Chondrocyte (in vitro differentiated cells): ENCODE measurements at regions not wholly inside any gene's neighbourhood (a gene's known extent, or its start where the extent isn't known, plus 50 kb on each side); places are given as distances from the start of the nearest gene placed in this dataset.
A peak's percentile ranks its signal among the peaks of the same experiment; 100 is the strongest.

Experiments
- DNase-seq: peaks from one replicate; pipeline ENCODE4 v3.0.0; 2021; ENCODE audit warnings: mixed read lengths, low spot score
- H3K27ac Mint-ChIP-seq: one replicate; pipeline ENCODE4 v1.8.0; 2021; ENCODE audit warnings: mild to moderate bottlenecking, moderate library complexity, mixed read lengths; ENCODE audit not compliant: unreplicated experiment
- H3K27me3 Mint-ChIP-seq: 2 replicates; pipeline ENCODE4 v1.8.0; 2021; ENCODE audit warnings: low read depth, mixed read lengths
- H3K36me3 Mint-ChIP-seq: 2 replicates; pipeline ENCODE4 v1.8.0; 2021; ENCODE audit warnings: low read depth, mixed read lengths
- H3K4me1 Mint-ChIP-seq: 2 replicates; pipeline ENCODE4 v1.8.0; 2021; ENCODE audit warnings: low read depth, mild to moderate bottlenecking, mixed read lengths
- H3K4me3 Mint-ChIP-seq: one replicate; pipeline ENCODE4 v1.8.0; 2021; ENCODE audit warnings: mild to moderate bottlenecking, moderate library complexity, mixed read lengths; ENCODE audit not compliant: unreplicated experiment
- H3K9me3 Mint-ChIP-seq: 2 replicates; pipeline ENCODE4 v1.8.0; 2021; ENCODE audit warnings: low read depth, mixed read lengths
- CTCF ChIP-seq: fragments of 200-600 bp; sonication (generic); IDR thresholded peaks from 2 replicates; pipeline ENCODE4 v1.5.0; 2021; ENCODE audit warnings: antibody characterized with exemption, mild to moderate bottlenecking, moderate library complexity

- H3K4me3 Mint-ChIP-seq, result peak overlapping the region; percentile 27
- DNase-seq, result no peak
Observed at GRCh38 chr9:105975886-105976645, 281.7 kb downstream of the TMEM38B start.

GRCh38 chr9:105978336-105978735 lies 284.0 kb downstream of the TMEM38B start:
- no peak overlapping the region for H3K27ac Mint-ChIP-seq
- no peak for TF ChIP-seq CTCF
- H3K4me3 Mint-ChIP-seq, result no peak overlapping the region
- peaks cover 6% of the 10 kb centered on the region for H3K27me3 Mint-ChIP-seq
- H3K36me3 Mint-ChIP-seq, result no peaks in the 10 kb centered on the region
- H3K9me3 Mint-ChIP-seq, result no peaks in the 10 kb centered on the region
- no peak for DNase-seq
- H3K4me1 Mint-ChIP-seq, result peaks cover 39% of the 10 kb centered on the region

More at GRCh38 chr9:105975886-105976645, 281.7 kb downstream of the TMEM38B start:
- no peaks in the 10 kb centered on the region for H3K36me3 Mint-ChIP-seq
- peaks cover 6% of the 10 kb centered on the region for H3K27me3 Mint-ChIP-seq
- H3K4me1 Mint-ChIP-seq, result peaks cover 51% of the 10 kb centered on the region
- H3K27ac Mint-ChIP-seq, result peak overlapping the region; percentile 23
- TF ChIP-seq CTCF, result no peak
- no peaks in the 10 kb centered on the region for H3K9me3 Mint-ChIP-seq

GRCh38 chr9:105978826-105979225 lies 284.5 kb downstream of the TMEM38B start:
- no peaks in the 10 kb centered on the region for H3K9me3 Mint-ChIP-seq
- peaks cover 34% of the 10 kb centered on the region for H3K4me1 Mint-ChIP-seq
- H3K27ac Mint-ChIP-seq, result no peak overlapping the region
- peaks cover 6% of the 10 kb centered on the region for H3K27me3 Mint-ChIP-seq
- H3K36me3 Mint-ChIP-seq, result no peaks in the 10 kb centered on the region
- no peak for DNase-seq
- H3K4me3 Mint-ChIP-seq, result no peak overlapping the region
- no peak for TF ChIP-seq CTCF

- no peak overlapping the region for H3K4me3 Mint-ChIP-seq
- no peak for DNase-seq
- peaks cover 6% of the 10 kb centered on the region for H3K27me3 Mint-ChIP-seq
- H3K36me3 Mint-ChIP-seq, result no peaks in the 10 kb centered on the region
- H3K27ac Mint-ChIP-seq, result no peak overlapping the region
- TF ChIP-seq CTCF, result no peak
- H3K9me3 Mint-ChIP-seq, result no peaks in the 10 kb centered on the region
- peaks cover 29% of the 10 kb centered on the region for H3K4me1 Mint-ChIP-seq
Observed at GRCh38 chr9:105979290-105979689, 284.9 kb downstream of the TMEM38B start.

- TF ChIP-seq CTCF, result no peak
- H3K27ac Mint-ChIP-seq, result no peak overlapping the region
- DNase-seq, result no peak
- no peaks in the 10 kb centered on the region for H3K9me3 Mint-ChIP-seq
- H3K36me3 Mint-ChIP-seq, result no peaks in the 10 kb centered on the region
- no peaks in the 10 kb centered on the region for H3K27me3 Mint-ChIP-seq
- no peak overlapping the region for H3K4me3 Mint-ChIP-seq
- no peaks in the 10 kb centered on the region for H3K4me1 Mint-ChIP-seq
Observed at GRCh38 chr9:105984714-105985113, 290.4 kb downstream of the TMEM38B start.
